NCI-H2081 (cell line): ENCODE measurements at regions not wholly inside any gene's neighbourhood (a gene's known extent, or its start where the extent isn't known, plus 50 kb on each side); places are given as distances from the start of the nearest gene placed in this dataset.
"Not testable (repeated sequence)": the region's sequence is repeated elsewhere in the genome, so short reads cannot be mapped to it uniquely, and the experiment has no call there.

Source experiments
- DNase-seq, 2 experiments: peaks; one replicate each; lab custom pipeline; 2025; lab: John Stamatoyannopoulos, UW

DNA sequence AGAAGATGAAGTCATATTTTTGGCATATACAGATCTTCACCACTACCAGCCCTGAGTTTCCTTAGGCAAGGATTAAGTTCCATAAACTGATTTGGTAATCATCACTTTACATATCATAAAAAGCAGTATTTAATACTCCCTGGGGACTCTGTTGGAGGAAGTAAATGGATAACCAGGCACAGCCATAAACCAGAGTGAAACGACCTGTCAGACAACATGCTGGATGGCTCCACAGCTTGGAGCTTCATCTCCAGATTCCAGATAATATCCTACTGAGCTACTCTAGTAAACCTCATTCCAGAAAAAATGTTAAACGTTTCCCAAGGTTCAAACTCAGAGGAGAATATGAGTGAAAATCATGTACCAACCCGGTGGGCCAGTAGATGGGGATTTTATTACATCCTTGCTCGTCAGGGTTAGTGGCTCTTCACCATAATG, 109.2 kb downstream of the BASP1 start:
- DNase-seq = no peak

DNA sequence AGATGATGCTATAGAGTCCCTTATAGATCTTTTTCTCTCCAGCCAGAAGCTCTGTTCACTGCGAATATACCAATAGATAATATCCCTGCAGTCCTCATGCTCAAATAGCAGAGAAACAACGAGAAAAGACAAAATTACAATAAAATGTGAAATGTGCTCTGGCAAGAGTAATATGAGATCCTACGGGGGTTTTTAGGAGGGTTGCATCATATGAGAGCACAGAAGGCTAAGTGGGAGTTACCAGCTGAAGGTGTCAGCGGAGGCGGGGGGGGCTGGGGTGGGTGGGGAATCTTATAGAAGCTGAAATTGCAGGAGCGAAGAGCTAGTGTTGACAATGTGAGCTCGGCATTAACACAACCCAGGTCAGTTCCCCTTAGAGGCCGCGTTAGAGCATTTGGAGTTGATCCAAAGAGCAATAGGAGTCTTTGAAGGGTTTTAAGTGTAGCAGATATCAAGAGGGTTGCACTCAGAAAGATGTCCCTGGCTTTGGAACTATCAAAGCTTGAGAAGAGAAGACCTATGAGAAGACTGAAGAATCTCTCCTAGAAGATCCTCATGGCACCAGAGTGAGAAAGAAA, 109.7 kb downstream of the BASP1 start:
- DNase-seq = no peak

DNA sequence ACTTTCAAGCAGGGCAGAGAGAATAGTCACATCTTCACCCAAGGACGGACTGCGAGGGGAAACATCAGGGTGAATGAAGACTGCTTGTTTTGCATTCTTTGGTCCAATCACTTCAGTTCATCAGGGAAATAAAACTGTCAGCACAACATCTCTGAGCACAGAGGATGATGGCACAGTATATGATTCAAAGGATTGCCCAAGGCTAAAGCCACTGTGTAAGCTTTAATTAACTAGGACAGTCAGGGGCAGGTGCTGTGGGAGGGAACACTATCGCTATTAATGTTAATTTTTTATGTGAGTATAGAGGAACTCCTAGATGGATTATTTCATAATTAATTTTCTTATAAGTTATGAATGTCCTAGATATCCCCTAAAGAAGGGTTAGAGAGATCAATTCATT, 112.1 kb downstream of the BASP1 start:
- no peak for DNase-seq

DNA sequence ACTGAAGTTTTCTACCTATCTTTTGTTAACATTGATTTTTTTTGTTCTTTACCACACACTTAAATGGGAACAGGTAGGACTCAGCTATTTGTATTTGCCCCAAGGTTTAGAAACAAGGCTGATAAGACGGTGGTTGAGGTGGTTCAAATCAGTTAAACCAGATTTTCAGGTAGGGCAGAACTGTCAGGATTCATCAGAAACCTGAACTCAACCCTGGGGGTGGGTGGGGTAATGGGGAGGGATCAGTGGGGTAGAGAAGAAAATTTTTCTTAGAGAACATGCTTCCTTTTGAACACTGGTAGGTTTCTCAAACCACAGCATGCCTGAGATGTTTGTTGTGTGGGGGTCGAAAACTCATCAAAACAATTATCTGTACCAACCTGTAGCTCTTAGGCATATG, 113.0 kb downstream of the BASP1 start:
- DNase-seq = no peak

DNA sequence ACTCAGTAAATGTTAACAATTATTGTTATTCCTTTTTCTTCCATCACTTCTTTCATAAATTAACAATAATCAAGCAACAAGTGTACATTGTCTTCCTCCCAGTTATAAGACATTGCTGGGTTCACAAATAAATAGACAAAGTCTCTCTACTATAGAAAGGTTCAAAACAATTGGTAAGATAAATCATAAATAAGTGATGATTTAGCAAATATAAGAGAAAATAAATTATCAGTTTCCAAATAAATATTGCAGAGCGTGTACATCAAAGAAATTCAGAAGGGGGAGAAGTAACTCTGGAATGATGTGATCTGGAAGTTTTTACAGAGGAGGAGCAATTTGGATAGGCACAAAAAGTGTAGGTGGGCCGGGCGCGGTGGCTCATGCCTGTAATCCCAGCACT, 114.2 kb downstream of the BASP1 start:
- DNase-seq = no peak

DNA sequence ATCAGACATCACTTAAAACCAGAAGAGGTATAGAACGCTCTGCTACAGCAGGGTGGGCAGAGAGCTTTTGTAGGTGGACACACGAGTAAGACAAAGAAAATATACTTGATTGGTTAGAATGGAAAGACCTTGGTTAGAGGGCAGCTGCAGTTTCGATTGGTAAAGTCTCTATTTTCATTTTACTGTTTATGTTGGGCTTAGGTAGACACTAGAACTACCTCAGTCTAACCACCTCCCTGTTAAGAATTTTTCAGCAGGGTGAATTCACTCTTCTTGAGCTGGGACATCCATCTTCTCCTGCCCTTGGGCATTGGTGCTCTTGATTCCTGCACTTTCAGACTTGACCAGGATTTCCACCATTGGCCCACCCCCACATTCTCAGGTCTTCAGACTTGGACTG, 116.3 kb downstream of the BASP1 start:
- DNase-seq = no peak

DNA sequence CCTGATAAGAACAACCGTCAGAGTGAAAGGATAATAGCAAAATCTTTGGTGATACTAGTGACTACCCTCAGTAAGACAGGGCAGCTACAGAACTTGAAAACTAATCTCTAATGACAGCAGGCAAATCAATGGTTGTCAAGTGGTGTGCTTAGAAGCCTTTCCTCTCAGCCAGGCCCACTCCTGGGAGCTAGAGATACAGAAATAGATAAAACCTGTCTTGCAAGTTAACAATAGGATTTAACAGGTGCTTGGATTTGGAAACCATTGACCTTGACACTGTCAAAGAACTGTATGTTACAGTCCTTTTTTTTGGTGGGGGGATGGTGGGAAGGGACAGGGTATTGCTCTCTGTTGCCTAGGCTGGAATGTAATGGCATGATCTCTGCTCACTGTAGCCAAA, 118.6 kb downstream of the BASP1 start:
- no peak for DNase-seq

DNA sequence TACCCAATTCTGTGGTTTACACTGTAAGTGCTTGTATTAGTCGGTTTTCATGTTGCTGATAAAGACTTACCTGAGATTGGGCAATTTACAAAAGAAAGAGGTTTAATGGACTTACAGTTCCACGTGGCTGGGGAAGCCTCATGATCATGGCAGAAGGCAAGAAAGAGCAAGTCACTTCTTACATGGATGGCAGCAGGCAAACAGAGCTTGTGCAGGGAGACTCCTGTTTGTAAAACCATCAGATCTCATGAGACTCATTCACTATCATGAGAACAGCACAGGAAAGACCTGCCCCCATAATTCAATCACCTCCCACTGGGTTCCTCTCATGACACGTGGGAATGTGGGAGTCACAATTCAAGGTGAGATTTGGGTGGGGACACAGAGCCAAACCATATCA, 119.3 kb downstream of the BASP1 start:
- DNase-seq = not testable (repeated sequence)

DNA sequence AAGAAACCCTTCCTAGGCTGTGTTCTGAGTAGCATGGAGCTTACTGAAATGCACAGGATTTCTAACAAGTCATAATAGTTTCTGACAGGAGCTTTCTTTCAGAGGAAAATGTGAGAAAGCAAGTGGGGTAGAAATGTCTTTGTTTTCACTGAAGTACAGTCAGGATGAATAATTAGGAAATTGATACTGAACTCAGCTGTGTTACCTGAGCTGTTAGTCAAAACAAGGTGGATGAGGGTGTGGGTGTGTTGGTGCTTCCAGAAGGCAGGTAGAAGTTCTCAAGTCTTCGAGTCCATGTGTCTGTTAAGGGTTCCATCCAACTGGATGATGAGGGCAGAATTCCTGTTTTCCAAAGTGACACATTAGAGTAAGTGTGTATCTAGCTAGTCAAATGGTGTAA, 122.4 kb downstream of the BASP1 start:
- no peak for DNase-seq

DNA sequence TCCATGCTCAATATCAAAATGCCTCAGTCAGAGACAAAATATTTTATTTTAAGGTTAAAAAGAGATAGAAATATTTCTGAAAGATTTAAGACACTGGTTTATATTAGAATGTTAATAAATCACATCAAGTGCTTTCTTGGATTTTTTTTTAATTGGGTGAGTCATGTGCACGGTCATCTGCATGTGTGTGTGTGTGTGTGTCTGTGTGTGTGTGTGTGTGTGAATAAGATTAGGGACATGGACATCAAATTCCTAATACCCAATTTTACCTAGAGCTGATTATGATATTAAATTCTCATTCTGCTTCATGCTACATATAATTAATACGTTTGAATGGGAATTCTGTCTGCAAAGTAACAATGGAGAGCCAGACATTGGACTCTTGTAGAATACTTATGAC, 122.9 kb downstream of the BASP1 start:
- no peak for DNase-seq

DNA sequence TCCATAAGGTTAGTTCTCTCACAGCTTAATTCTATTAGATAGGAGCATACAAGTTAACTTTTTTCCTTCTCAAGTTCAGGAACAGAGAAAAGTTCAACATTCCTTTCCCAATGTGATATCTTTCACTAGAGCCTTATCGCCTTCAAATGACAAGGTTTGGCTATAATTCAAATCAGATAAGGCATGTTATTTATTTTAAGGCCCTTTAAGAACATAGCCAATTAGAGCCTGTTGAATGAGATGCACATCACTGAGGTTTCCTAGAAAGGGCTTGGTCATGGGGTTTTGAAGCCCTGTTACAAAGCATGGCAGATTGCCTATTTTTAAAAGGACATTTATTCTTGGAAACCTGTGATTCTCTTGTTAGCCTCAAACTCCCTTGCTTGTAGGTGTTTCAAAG, 123.4 kb downstream of the BASP1 start:
- no peak for DNase-seq

DNA sequence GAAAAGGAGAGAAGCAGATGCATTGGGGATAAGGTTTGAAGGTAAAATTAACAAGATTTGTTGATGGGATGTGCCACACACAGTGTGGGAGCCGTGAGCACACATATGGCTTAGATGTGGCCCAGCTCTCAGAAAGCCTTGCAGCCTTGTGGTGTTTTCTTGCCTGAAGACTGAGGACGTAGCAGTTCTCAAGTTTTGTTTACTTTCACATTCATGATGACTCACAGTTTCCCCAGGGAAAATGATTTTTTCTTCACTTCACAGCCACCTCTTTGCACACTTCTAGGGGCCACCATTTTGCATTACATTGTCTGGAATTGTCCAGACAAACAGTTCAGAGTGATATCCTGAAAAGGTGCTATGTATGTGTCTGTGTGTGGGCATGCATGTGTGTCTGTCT, 126.2 kb downstream of the BASP1 start:
- DNase-seq = no peak

DNA sequence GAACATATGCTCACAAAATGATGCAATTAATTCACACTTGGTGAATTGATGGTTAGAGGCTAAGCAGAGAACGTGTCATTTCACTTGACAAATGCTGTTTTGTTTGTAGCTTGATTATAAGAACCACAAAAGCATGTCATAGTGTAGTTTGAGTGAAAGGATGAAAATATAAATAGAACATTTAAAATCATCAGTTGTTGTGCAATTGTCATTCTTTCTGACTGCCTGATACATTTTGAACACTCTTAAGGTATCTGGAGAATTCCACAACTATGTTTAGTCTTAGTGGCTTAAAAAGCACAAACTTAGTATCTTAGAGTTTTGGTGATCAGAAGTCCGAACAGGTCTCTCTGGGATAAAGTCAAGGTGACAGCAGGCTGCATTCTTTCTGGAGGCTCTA, 129.4 kb downstream of the BASP1 start:
- DNase-seq = no peak

DNA sequence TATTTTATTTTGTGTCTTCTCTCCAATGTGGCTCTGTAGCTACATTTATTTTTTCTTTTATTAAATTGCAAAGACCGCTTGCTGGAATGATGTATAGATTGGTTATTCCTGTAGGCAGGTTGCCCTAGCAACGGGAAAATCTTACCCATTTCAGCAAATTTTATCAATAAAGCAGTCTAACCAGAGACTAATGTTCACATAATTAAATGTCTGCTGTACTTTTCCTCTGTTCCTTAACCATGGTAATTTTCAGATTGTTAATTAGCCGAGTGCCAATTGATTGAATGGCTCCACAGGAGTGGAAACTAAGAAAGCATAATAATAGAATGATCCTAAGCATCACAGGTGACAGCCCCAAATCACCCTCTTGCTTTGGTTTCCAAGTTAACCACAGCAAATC, 134.8 kb downstream of the BASP1 start:
- DNase-seq = no peak

DNA sequence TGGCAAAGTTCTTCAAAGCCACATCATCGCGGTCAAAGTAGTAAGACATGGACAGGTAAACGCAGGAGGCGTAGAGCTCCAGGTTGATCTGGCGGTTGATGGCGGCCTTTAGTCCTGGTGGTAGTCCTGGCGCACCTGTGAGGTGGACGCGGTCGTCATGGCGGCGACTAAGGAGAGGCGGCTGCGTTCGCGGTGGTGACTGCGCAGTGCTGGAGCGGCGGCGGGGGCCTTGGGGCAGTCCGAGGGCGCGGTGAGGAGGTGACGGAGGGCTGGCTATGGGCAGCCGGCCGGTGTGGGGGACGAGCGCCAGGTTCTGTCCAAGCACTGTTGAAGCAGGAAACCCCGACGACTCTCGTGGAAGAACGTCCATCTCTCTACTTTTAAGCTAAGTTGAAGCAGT, 136.8 kb downstream of the BASP1 start:
- no peak for DNase-seq

DNA sequence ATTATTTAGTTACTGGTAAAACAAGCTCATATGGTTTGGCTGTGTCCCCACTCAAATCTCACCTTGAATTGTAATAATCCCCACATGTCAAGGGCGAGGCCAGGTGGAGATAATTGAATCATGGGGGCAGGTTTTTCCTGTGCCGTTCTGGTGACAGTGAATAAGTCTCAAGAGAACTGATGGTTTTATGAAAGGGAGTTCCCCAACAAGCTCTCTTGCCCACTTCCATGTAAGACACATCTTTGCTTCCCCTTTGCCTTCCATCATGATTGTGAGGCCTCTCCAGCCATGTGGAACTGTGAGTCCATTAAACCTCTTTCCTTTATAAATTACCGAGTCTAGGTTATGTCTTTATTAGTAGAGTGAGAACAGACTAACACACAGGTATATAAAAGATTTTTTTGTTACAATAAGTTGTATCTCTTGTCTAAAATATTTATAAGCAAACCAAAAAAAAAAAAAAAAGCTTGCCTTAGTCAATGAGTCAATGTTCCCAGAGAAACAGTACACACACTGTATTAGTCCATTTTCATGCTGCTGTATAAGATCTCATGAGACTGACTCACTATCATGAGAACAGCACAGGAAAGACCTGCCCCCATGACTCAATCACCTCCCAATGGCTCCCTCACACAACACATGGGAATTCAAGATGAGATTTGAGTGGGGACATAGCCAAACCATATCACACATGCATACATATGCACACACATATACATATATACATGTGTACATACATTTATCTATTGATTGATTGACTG, 138.3 kb downstream of the BASP1 start:
- no peak for DNase-seq

DNA sequence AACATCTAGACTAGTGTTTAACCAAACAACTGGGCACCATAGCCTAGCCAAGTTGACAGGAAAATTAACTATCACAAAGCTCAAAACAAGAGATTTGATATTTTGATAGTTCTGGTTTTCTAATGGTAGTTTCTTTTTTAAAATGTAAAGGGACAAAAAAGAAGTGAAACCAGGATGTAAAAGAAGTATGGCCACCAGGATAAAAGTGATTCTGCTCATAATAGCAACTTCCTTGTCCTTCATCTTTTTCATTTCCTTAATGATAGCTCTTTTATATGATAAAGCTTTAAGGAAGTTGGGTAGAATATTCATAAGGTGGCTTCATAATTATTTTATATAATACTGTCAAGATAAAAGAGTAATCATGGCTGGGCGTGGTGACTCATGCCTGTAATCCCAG, 139.1 kb downstream of the BASP1 start:
- no peak for DNase-seq

DNA sequence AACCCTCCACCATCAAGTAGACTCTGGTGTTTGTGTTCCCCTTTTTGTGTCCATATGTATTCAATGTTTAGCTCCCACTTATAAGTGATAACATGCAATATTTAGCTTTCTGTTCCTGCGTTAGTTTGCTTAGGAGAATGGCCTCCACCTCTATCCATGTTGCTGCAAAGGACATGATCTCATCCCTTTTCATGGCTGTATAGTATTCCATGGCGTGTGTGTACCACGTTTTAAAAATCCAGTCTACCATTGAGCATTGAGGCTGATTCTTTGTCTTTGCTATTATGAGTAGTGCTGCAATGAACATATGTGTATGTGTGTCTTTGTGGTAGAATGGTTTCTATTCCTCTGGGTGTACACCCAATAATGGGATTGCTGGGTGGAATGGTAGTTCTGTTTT, 140.1 kb downstream of the BASP1 start:
- DNase-seq = no peak

DNA sequence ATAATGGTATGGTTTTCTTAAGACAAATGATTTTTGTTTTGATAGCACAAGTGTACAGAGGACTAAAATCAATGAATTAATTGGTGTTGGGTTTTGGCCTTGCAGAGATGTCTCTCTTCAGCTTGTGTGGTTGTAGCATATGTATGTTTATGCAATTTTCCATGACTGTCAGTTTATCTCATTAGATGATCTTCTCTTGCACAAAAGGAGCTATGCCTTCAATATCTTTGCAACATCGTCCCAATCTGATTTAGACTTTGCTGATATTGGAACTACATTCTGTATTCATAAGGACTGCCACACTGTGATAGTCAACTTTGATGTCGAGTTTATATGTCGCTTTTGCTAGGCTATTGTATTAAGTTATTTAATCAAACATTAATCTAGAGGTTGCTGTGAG, 140.0 kb upstream of the TAF11L2 start:
- DNase-seq = no peak

DNA sequence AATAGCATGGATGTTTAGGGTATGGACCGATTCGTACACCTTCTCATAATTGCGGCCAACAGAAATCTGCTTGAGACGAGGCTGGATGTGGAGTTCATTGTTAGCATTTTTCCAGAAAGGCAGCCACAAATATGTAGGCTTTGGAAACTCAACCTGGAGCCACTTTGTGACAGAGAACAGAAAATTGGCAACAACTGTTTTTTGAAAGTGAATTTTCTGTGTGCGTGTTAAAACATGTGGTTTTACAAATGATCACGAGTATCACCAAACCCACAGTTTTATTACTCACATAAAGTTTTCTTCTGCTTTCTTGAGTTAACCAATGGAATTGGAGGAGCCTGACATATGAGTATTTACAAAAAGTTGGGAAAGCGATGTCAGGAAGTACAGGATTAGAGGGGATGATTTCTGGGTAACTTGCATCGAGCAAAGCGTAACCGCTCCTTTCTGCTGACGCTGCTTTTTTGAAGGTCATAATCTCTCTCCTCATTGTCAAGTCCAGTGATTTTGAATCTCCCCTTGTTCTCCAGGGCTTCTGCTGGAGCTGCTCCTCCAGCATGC, 138.5 kb upstream of the TAF11L2 start:
- DNase-seq = no peak

DNA sequence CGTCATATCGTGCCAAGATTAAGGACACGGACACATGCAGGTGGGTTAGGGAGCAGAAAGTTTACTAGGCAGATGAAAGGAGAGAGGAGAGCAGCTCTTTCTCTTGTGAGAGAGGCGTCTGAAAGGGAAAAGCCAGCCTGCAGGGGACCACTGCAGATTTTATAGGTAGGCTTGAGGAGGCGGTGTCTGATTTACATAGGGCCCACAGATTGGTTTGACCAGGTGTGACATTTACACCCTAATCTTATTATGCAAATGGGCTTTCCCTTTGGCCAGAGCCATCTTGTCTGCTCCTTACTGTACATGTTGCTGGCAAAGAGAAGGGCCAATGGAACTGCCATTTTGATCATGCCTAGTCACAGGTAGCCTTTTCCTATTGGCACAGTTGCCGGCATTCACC, 137.2 kb upstream of the TAF11L2 start:
- DNase-seq = peak in 1 of 2 experiments; percentile 31

DNA sequence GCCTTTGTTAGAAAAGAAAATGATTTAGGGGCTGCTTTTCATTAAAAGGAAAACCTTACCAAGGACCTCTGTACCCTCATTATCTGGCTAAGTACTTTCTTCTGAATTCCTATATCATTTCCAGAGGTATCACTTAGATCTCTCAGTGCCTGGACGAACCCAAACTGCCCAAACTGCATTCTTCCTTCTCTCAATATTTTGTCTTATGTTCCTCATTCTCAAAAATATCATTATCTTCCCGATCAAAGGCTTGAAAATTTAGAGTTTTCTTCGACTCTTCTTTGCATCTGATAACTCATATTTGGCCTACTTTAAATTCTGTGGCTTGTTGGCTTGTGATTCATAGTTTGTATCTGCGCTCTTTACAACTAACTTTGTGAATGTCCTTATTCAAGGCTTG, 136.7 kb upstream of the TAF11L2 start:
- no peak for DNase-seq

DNA sequence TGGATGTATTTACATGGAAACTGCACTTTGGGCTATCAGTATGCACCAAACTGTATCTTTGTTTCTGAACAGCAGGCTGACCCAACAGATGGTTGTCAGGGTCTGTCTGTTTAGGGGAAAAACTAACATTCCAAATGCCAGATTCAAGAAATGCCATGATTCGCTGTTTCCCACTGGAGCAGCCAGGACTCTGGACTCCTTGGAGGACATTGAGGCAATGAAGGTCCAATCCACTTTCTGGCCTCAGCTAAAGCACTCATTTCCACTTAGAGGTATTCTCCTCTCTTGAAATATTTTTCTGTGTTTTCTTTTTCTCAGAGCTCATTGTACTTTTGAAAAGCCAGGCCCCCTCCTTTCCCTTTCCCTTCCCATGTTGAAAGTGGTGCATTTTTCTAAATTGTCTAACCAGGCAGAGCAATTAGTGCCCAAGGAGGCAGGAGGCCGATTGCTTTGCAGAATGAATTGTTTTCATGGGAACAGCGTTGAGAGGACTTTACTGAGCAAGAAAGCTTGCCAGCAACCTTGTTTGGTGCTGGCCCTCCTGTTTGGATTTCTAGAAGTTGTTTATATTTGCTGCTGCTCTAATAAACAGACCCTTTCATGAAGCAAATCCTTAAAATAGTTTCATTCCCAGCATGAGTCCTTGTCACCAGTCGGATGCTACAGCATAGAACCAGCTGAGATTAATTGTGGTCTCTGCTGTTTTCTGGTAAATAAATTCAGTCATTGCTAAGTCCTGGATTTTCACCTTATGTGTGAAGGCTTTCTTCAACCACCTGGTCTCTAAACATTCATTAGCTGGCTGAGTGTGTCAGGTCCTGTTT, 132.8 kb upstream of the TAF11L2 start:
- peak in 1 of 2 experiments; percentile 25 for DNase-seq
